SK-N-SH (cell line): ENCODE measurements at regions not wholly inside any gene's neighbourhood (a gene's known extent, or its start where the extent isn't known, plus 50 kb on each side); places are given as distances from the start of the nearest gene placed in this dataset.
"Not testable (repeated sequence)": the region's sequence is repeated elsewhere in the genome, so short reads cannot be mapped to it uniquely, and the experiment has no call there.

Experiments used
- CTCF ChIA-PET: fragments of 300-600, 350-600 bp; formaldehyde crosslinking; extraction: SDS; loops from one replicate; lab custom pipeline; 2021; lab: Yijun Ruan, JAX
- POLR2A ChIA-PET: fragments of 350-600 bp; sonication (Branson Sonifier 250); formaldehyde crosslinking; extraction: SDS; loops from one replicate; lab custom pipeline; 2020; ENCODE audit warnings: antibody characterized with exemption, inconsistent platforms; lab: Yijun Ruan, JAX
- DNase-seq: peaks from one replicate; pipeline ENCODE4 v3.0.0; 2012
- H2AFZ ChIP-seq: fragments of 200-600 bp; sonication (generic); 2 replicates; pipeline ENCODE4 v1.8.1; 2016; ENCODE audit warnings: antibody characterized with exemption, mild to moderate bottlenecking, low read depth
- H3F3A ChIP-seq: fragments of 200-600 bp; sonication (generic); replicated peaks from 2 replicates; pipeline ENCODE3; 2016; ENCODE audit warnings: antibody characterized with exemption, mild to moderate bottlenecking; ENCODE audit not compliant: insufficient read depth
- H3K27ac ChIP-seq, 2 experiments: fragments of 200-500 bp in 1 of 2; fragments of 200-600 bp in 1 of 2; sonication (Bioruptor generic) in 1 of 2; sonication (generic), shearing (Covaris generic) in 1 of 2; 2 replicates each; pipeline versions ENCODE4 v1.5.1 to v1.6.1; 2014 to 2016; ENCODE audit warnings: low read depth in 2 of 2, inconsistent platforms in 1 of 2, low read length in 1 of 2, mild to moderate bottlenecking in 1 of 2, mixed read lengths in 1 of 2
- H3K27me3 ChIP-seq: fragments of 200-600 bp; sonication (generic), shearing (Covaris generic); 2 replicates; pipeline ENCODE4 v1.6.1; 2016; ENCODE audit warnings: mixed run types; ENCODE audit not compliant: insufficient read depth
- H3K36me3 ChIP-seq, 2 experiments: fragments of 200-500 bp in 1 of 2; fragments of 200-600 bp in 1 of 2; sonication (Bioruptor generic) in 1 of 2; sonication (generic) in 1 of 2; replicated peaks in 1 of 2; 2 replicates each; pipeline versions ENCODE3 to v1.5.1; 2014 to 2016; ENCODE audit warnings: low read length in 1 of 2, mild to moderate bottlenecking in 1 of 2; ENCODE audit not compliant: insufficient read depth in 2 of 2, control insufficient read depth in 1 of 2
- H3K4me1 ChIP-seq, 2 experiments: fragments of 200-500 bp in 1 of 2; fragments of 200-600 bp in 1 of 2; sonication (Bioruptor generic) in 1 of 2; sonication (generic), shearing (Covaris generic) in 1 of 2; 2 replicates each; pipeline versions ENCODE4 v1.5.1 to v1.6.1; 2014 to 2016; ENCODE audit warnings: low read depth in 1 of 2, low read length in 1 of 2, mixed run types in 1 of 2; ENCODE audit not compliant: insufficient read depth in 2 of 2, control insufficient read depth in 1 of 2
- H3K4me2 ChIP-seq: fragments of 200-600 bp; sonication (generic), shearing (Covaris generic); 2 replicates; pipeline ENCODE4 v1.6.1; 2017; ENCODE audit warnings: mixed run types
- H3K4me3 ChIP-seq, 2 experiments: fragments of 200-500 bp in 1 of 2; fragments of 200-600 bp in 1 of 2; sonication (Bioruptor generic) in 1 of 2; sonication (generic), shearing (Covaris generic) in 1 of 2; 2 replicates each; pipeline versions ENCODE4 v1.5.1 to v1.8.1; 2014 to 2016; ENCODE audit warnings: low read depth in 2 of 2, inconsistent platforms in 1 of 2, low read length in 1 of 2, mild to moderate bottlenecking in 1 of 2, mixed read lengths in 1 of 2, moderate library complexity in 1 of 2
- H3K79me2 ChIP-seq: fragments of 200-600 bp; sonication (generic); 2 replicates; pipeline ENCODE4 v1.8.1; 2017; ENCODE audit warnings: mild to moderate bottlenecking; ENCODE audit not compliant: insufficient read depth
- H3K9ac ChIP-seq: fragments of 200-600 bp; sonication (generic); 2 replicates; pipeline ENCODE4 v1.6.1; 2017; ENCODE audit warnings: mixed run types
- H3K9me2 ChIP-seq: fragments of 200-600 bp; sonication (generic); 2 replicates; pipeline ENCODE4 v1.6.1; 2017; ENCODE audit warnings: mixed run types
- H3K9me3 ChIP-seq: fragments of 200-600 bp; sonication (generic); 2 replicates; pipeline ENCODE4 v1.6.1; 2017; ENCODE audit warnings: mixed run types, mild to moderate bottlenecking, moderate library complexity
- H4K20me1 ChIP-seq: fragments of 200-600 bp; sonication (generic); 2 replicates; pipeline ENCODE4 v1.6.1; 2017; ENCODE audit warnings: mild to moderate bottlenecking, mixed run types; ENCODE audit not compliant: insufficient read depth
- FOXM1 ChIP-seq: IDR thresholded peaks from 2 replicates; pipeline ENCODE4 v1.4.0; 2012; ENCODE audit warnings: low read depth, mild to moderate bottlenecking
- GABPA ChIP-seq: IDR thresholded peaks from 2 replicates; pipeline ENCODE4 v1.4.0; 2012; ENCODE audit warnings: low read depth, mild to moderate bottlenecking
- POLR2AphosphoS5 ChIP-seq: IDR thresholded peaks from 2 replicates; pipeline ENCODE4 v1.6.1; 2012; ENCODE audit warnings: low read depth, low read length
- TCF12 ChIP-seq: IDR thresholded peaks from 2 replicates; pipeline ENCODE4 v1.4.0; 2012
- WGBS: methylation state at CpG from one replicate; pipeline ENCODE4 v1.1.6; 2017; ENCODE audit warnings: low lambda C conversion rate; 5-methylcytosine and 5-hydroxymethylcytosine counted together
- TF ChIP-seq, protein P1 (sequence below): IDR thresholded peaks from 2 replicates; pipeline ENCODE4 v1.6.1; 2012; ENCODE audit warnings: mild to moderate bottlenecking, low read depth, low read length, moderate library complexity
- TF ChIP-seq, protein P2 (sequence below): fragments of 200-600 bp; sonication (generic); IDR thresholded peaks from 2 replicates; pipeline ENCODE4 v1.6.1; 2017; ENCODE audit warnings: antibody characterized with exemption, mild to moderate bottlenecking, moderate library complexity

DNA sequence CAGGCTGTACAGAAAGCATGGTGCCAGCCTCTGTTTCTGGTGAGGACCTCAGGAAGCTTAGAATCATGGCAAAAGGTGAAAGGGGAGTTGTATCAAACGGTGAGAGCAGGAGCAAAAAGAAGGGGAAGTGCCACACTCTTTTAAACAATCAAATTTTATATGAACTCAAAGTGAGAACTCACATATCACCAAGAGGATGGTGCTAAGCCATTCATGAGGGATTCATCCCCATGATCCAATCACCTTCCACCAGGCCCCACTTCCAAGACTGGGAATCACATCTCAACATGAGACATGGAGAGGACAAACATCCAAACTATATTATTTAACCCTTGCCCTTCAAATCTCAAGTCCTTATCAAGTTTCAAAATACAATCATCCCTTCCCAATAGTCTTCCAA is 836.7 kb downstream of the SLITRK5 start:
- Histone ChIP-seq H3K9ac (no peak overlapping the region), H4K20me1 (no peaks in the 10 kb centered on the region), H3K9me3 (0 out of 2 replicates have a peak, but pooled peaks cover 6% of the 10 kb centered on the region), H3K4me1 (no peaks in the 10 kb centered on the region), H3K36me3 (no peaks in the 10 kb centered on the region), H2AFZ (no peak overlapping the region)
- 0% methylated on average over 1 of the region's 1 CpG for WGBS
- TF ChIP-seq, protein P1, sequence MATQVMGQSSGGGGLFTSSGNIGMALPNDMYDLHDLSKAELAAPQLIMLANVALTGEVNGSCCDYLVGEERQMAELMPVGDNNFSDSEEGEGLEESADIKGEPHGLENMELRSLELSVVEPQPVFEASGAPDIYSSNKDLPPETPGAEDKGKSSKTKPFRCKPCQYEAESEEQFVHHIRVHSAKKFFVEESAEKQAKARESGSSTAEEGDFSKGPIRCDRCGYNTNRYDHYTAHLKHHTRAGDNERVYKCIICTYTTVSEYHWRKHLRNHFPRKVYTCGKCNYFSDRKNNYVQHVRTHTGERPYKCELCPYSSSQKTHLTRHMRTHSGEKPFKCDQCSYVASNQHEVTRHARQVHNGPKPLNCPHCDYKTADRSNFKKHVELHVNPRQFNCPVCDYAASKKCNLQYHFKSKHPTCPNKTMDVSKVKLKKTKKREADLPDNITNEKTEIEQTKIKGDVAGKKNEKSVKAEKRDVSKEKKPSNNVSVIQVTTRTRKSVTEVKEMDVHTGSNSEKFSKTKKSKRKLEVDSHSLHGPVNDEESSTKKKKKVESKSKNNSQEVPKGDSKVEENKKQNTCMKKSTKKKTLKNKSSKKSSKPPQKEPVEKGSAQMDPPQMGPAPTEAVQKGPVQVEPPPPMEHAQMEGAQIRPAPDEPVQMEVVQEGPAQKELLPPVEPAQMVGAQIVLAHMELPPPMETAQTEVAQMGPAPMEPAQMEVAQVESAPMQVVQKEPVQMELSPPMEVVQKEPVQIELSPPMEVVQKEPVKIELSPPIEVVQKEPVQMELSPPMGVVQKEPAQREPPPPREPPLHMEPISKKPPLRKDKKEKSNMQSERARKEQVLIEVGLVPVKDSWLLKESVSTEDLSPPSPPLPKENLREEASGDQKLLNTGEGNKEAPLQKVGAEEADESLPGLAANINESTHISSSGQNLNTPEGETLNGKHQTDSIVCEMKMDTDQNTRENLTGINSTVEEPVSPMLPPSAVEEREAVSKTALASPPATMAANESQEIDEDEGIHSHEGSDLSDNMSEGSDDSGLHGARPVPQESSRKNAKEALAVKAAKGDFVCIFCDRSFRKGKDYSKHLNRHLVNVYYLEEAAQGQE: no peak
- TF ChIP-seq POLR2AphosphoS5 (no peak), TCF12 (no peak), GABPA (no peak), FOXM1 (no peak)
- TF ChIP-seq, protein P2, sequence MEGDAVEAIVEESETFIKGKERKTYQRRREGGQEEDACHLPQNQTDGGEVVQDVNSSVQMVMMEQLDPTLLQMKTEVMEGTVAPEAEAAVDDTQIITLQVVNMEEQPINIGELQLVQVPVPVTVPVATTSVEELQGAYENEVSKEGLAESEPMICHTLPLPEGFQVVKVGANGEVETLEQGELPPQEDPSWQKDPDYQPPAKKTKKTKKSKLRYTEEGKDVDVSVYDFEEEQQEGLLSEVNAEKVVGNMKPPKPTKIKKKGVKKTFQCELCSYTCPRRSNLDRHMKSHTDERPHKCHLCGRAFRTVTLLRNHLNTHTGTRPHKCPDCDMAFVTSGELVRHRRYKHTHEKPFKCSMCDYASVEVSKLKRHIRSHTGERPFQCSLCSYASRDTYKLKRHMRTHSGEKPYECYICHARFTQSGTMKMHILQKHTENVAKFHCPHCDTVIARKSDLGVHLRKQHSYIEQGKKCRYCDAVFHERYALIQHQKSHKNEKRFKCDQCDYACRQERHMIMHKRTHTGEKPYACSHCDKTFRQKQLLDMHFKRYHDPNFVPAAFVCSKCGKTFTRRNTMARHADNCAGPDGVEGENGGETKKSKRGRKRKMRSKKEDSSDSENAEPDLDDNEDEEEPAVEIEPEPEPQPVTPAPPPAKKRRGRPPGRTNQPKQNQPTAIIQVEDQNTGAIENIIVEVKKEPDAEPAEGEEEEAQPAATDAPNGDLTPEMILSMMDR: no peak
- TF ChIP-seq, all 33 proteins: peak for 0
- Histone ChIP-seq H3K4me3 (no peak overlapping the region), H3K27me3 (no peaks in the 10 kb centered on the region), H3K79me2 (no peaks in the 10 kb centered on the region), H3K9me2 (no peaks in the 10 kb centered on the region), H3K27ac (no peak overlapping the region), H3F3A (no peaks in the 10 kb centered on the region), H3K4me2 (no peak overlapping the region)
- ChIA-PET POLR2A (no interaction called here), CTCF (no interaction called here)
- no peak for DNase-seq

GRCh38 chr13:88512993-88513392 is 841.8 kb downstream of the SLITRK5 start:
- DNase-seq, H3K9me3 ChIP-seq, H3K27ac ChIP-seq, H3K9me2 ChIP-seq, H3K9ac ChIP-seq, H3K4me3 ChIP-seq, H3K4me2 ChIP-seq, H3F3A ChIP-seq, H3K27me3 ChIP-seq, POLR2A ChIA-PET, H3K36me3 ChIP-seq, CTCF ChIA-PET, H2AFZ ChIP-seq, H4K20me1 ChIP-seq, H3K4me1 ChIP-seq, H3K79me2 ChIP-seq: not testable (repeated sequence)
- WGBS: 41% methylated on average over 3 of the region's 3 CpGs
